ENCODE measurements at regions not wholly inside any gene's neighbourhood (a gene's known extent, or its start where the extent isn't known, plus 50 kb on each side); places are given as distances from the start of the nearest gene placed in this dataset.
"Not testable (repeated sequence)": the region's sequence is repeated elsewhere in the genome, so short reads cannot be mapped to it uniquely, and the experiment has no call there.

DNA sequence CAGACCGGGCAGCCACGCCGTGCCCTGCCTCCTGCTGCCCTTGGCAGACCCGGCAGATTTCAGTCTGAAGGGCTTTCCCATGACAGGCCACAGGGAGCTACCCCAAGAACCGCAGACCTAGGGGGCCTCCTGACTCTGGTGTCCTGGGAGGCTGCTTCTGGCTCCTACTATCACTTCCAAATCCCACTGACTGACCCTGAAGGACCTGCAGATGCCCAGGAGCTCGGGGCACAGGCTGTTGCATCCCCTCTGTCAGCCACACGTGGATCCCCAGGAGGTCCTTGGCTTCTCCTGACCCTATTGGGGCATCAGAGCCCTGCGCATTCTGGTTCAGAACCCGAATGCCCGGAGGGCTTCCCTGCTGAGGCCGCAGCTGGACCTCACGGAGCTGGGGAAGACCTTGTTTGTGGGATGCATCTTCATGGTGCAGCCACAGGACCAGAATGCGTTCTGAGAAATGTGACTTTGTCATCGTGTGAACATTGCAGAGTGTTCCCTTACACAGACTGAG is 81.3 kb upstream of the IRX4 start:
- DNase-seq (no peak), ATAC-seq (replicated peaks) (no peak)
- H3K27me3 Mint-ChIP-seq, result peaks cover 13 to 51% of the 10 kb centered on the region in 2 donors
- no peak overlapping the region for H3K4me3 Mint-ChIP-seq
- H3K27ac Mint-ChIP-seq, result no peak overlapping the region
- no peaks in the 10 kb centered on the region for H3K36me3 Mint-ChIP-seq (ENCODE audit: insufficient read depth)
- no peaks in the 10 kb centered on the region for H3K4me1 Mint-ChIP-seq (ENCODE audit: low read depth in 2 of 2)
- H3K9me3 Mint-ChIP-seq, result no peaks in the 10 kb centered on the region

GRCh38 chr5:1963358-1963757 is 80.6 kb upstream of the IRX4 start:
- Mint-ChIP-seq H3K36me3 (ENCODE audit: insufficient read depth) (no peaks in the 10 kb centered on the region), H3K4me3 (no peak overlapping the region), H3K27me3 (peaks cover 13 to 53% of the 10 kb centered on the region in 2 donors), H3K27ac (no peak overlapping the region), H3K9me3 (no peaks in the 10 kb centered on the region), H3K4me1 (ENCODE audit: low read depth in 2 of 2) (no peaks in the 10 kb centered on the region)
- DNase-seq, result no peak
- ATAC-seq (replicated peaks), result no peak

DNA sequence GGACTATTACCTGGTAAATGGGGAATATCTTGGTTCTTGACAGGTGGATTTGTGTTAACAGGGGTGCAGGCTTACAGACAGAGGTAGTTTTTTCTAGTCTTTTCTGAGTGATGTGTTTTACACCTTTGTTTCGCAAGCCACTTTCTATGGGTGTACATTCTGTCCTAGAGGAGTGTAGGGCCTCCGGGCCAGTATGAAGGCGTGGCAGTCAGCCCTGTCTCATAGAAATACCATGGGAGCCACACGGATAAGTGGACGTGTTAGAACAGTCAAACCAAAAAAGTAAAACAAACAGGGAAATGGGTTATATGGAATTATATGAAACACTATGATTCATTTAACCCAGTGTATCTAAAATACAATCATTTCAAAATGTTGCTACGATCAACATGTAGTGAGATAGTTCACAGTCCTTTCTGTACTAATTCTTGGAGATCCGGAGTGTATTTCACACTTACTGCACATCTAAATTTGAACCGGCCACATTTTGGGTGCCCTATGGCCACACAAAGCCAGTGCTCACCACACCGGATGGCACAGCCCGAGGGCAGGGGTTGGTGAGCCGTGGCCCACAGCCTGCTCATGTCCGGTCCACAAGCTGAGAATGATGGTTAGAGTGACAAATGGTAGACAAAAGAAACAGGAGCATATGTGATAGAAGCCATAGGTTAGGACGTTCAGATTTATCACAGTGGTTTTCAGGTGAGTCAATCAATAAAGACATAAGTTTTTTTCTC is 80.1 kb upstream of the IRX4 start:
- peaks cover 13 to 56% of the 10 kb centered on the region in 2 donors for H3K27me3 Mint-ChIP-seq
- DNase-seq (no peak), ATAC-seq (replicated peaks) (no peak)
- no peak overlapping the region for H3K4me3 Mint-ChIP-seq
- no peak overlapping the region for H3K27ac Mint-ChIP-seq
- H3K4me1 Mint-ChIP-seq (ENCODE audit: low read depth in 2 of 2), result no peaks in the 10 kb centered on the region
- no peaks in the 10 kb centered on the region for H3K36me3 Mint-ChIP-seq (ENCODE audit: insufficient read depth)
- H3K9me3 Mint-ChIP-seq, result no peaks in the 10 kb centered on the region

DNA sequence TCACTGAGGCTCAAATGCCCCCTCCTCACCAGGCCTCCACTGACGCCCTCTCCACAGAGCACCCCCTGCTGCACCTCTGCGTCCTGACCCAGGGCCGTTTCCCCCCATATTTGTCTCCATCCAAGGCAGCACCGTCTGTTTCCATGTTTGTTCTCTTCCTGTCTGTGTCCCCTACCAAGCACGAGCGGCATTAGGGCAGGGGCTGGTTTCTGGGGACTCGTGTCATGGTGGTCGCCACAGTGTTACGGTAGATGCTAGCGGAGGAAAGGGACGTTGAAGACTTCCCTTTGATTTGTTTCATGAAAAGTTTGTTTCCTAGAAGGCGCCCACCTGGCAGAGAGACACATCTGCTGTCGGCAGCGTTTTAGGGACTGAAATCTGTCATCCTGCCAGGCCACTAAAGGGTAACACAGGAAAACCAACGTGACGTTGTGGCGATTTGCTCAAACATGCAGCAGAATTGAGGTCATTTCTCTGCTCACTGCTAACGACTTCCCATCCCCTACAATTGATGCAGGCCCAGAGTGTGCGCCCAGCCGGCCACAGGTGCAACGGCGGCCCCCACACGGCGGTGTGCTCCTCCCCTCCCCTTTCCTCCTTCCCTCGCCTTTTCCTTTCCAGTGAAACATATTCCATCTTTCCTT is 79.3 kb upstream of the IRX4 start:
- no peak overlapping the region for H3K4me3 Mint-ChIP-seq
- no peaks in the 10 kb centered on the region for H3K9me3 Mint-ChIP-seq
- H3K4me1 Mint-ChIP-seq (ENCODE audit: low read depth in 2 of 2), result no peaks in the 10 kb centered on the region
- no peak for ATAC-seq (replicated peaks)
- peaks cover 13 to 55% of the 10 kb centered on the region in 2 donors for H3K27me3 Mint-ChIP-seq
- no peak overlapping the region for H3K27ac Mint-ChIP-seq
- no peaks in the 10 kb centered on the region for H3K36me3 Mint-ChIP-seq (ENCODE audit: insufficient read depth)
- no peak for DNase-seq

DNA sequence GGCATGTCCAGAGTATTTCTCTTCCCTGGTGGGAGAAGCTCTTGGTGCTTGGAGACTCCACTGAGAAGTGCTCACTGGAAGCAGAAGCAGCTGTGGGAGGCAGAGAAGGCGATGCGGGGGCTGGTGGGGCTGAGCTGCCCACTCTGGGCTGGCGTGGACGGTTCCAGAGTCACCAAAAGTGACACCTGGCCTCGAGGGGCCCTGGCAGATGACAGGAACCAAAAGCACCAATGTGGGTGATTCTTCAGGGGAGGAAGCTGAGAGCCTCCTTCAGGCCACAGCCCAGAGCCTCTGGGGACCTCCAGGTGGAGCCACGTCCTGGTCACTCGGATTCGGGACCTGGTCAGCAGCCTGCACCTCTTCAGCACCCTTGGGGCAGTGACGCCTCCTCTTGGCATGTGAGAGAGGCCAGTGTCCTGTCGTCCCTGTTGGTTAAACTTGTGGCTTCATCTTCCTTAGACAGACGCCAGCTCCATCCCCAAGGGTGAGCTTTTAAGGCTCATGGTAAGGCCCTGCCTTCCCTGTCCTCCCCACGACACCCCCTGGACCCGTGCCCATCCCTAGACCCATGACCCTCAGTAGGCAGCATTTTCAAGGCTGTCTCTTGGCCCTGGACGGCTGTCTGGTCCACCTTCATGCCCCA is 78.7 kb upstream of the IRX4 start:
- Mint-ChIP-seq H3K27ac (no peak overlapping the region), H3K36me3 (ENCODE audit: insufficient read depth) (no peaks in the 10 kb centered on the region), H3K9me3 (no peaks in the 10 kb centered on the region), H3K4me3 (no peak overlapping the region), H3K4me1 (ENCODE audit: low read depth in 2 of 2) (no peaks in the 10 kb centered on the region), H3K27me3 (peaks cover 10 to 52% of the 10 kb centered on the region in 2 donors)
- ATAC-seq (replicated peaks) (no peak), DNase-seq (no peak)

DNA sequence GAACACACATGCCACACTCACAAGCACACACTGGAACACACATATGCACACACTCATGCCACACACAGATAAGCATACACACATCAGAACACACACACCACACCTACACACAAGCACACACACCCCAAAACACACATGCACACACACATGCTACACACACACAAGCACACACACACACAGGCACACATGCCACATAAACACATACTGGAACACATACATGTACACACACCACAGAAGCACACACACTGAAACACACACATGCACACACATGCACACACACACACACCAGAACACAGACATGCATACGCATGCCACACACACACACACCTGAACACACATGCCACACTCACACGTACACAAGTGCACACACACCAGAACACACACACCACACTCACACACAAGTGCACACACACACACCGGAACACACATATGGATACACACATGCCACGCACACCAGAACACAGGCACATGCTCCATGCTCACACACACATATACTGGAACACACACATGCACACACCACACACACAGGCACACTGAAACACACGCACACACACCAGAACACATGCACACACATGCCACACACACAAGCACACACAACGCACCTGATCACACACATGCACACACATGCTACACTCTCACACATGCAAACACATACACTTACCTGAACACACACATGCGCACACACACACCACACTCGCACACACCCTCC is 78.0 kb upstream of the IRX4 start:
- H3K4me1 Mint-ChIP-seq (ENCODE audit: low read depth in 2 of 2), result no peaks in the 10 kb centered on the region
- no peaks in the 10 kb centered on the region for H3K9me3 Mint-ChIP-seq
- H3K27ac Mint-ChIP-seq, result no peak overlapping the region
- H3K27me3 Mint-ChIP-seq, result peaks cover 4 to 52% of the 10 kb centered on the region in 2 donors
- H3K36me3 Mint-ChIP-seq (ENCODE audit: insufficient read depth), result no peaks in the 10 kb centered on the region
- ATAC-seq (replicated peaks) (no peak), DNase-seq (no peak)
- no peak overlapping the region for H3K4me3 Mint-ChIP-seq

DNA sequence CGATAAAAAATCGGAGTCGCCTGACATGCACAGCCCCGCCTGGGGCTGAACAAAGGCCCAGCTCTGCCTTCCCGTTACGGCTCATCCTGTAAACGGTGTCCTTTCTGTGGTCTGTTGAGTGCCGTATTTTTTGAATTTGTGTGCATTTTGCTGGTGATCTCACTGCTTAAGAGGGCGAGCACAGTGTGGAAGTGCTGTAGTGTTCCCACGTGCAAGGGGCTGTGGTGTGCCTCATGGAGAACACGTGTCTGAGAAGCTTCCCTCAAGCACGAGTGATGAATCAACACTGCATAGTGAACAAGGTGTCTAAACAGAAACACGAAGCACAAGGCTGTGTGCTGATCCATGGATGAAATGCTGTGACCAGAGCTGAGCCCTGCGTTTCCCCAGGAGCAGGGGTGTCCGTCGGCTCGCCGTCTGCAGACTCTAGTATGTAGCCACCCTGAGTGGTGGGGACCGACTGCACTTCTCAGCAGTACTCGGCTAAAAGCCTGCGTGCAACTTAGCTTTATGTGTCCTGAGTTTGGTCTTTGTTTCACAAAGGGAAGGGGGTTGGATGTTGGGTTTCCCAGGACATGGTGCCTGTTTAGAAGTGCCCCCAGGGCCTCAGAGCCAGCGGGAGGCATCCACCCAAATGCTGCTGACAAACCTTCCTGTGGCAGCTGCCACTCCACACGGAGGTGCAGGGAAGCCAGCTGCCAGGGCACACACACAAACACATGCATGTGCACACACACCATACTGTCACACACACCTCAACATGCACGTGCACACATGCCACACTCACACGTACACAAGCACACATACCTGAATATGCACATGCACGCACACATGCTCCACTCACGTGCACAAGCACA is 77.2 kb upstream of the IRX4 start:
- Mint-ChIP-seq H3K36me3 (ENCODE audit: insufficient read depth) (no peaks in the 10 kb centered on the region), H3K9me3 (no peaks in the 10 kb centered on the region), H3K4me3 (no peak overlapping the region), H3K27ac (no peak overlapping the region), H3K27me3 (peaks cover 6 to 55% of the 10 kb centered on the region in 2 donors), H3K4me1 (ENCODE audit: low read depth in 2 of 2) (no peaks in the 10 kb centered on the region)
- ATAC-seq (replicated peaks) (no peak), DNase-seq (no peak)

DNA sequence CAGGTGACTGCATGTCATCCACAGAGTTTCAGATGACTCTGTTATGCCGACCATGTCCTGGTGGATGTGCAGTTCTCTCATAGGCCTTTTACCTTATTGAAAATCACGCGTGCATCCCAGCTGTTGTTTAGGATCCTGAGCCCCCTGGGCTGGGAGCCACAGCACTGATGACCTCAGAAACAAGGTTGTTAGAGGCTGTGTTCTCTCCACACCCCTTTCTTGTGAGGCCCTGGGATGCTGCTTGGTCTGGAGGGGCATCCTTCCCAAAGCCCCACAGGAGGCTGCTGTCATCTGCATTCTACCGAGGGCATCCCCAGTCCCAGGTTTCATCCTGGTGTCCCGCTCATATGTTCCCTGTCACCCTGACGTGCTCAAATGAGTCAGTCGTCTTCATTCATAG is 76.5 kb upstream of the IRX4 start:
- ATAC-seq (replicated peaks) (no peak), DNase-seq (no peak)
- H3K4me3 Mint-ChIP-seq, result no peak overlapping the region
- peaks cover 12 to 56% of the 10 kb centered on the region in 2 donors for H3K27me3 Mint-ChIP-seq
- H3K4me1 Mint-ChIP-seq (ENCODE audit: low read depth in 2 of 2), result no peaks in the 10 kb centered on the region
- H3K36me3 Mint-ChIP-seq (ENCODE audit: insufficient read depth), result no peaks in the 10 kb centered on the region
- H3K27ac Mint-ChIP-seq, result no peak overlapping the region
- H3K9me3 Mint-ChIP-seq, result no peaks in the 10 kb centered on the region

DNA sequence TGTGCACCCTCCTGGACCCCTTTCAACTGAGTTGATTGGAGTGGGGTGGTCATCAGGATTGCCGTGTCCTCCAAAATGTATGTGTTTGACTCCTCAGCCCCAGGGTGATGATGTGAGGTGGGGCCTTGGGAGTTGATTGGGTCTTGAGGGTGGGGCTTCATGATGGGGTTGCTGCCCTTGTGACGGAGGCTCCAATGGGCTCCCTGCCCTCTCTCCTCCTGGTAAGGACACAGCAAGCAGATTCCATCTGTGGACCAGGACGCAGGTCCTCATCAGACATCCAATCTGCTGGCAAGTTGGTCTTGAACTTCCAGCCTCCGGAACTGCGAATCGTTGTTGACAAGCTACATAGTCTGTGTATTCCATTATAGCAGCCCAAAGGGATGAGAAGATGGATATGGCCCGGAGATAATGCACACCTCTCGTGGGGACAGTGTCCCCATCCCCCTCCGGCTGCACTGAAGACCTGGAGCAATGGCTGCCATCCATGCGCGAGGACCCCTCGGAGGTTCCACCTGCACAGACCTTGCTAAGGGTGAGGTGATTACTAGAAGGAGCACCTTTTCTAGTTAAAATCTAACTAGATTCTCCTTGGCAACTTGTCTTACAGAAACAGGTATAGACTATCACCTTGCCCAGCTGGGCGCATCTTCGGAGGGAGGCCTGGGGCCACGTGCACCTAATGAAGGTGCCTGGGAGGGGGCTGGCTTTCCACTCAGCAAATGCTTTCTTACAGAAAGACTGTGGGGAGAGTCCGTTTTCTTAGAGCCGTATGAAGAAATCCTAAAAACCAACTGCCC is 75.7 kb upstream of the IRX4 start:
- Mint-ChIP-seq H3K36me3 (ENCODE audit: insufficient read depth) (no peaks in the 10 kb centered on the region), H3K4me3 (no peak overlapping the region), H3K4me1 (ENCODE audit: low read depth in 2 of 2) (no peaks in the 10 kb centered on the region), H3K27ac (no peak overlapping the region), H3K9me3 (no peaks in the 10 kb centered on the region), H3K27me3 (peaks cover 14 to 59% of the 10 kb centered on the region in 2 donors)
- DNase-seq (no peak), ATAC-seq (replicated peaks) (no peak)

DNA sequence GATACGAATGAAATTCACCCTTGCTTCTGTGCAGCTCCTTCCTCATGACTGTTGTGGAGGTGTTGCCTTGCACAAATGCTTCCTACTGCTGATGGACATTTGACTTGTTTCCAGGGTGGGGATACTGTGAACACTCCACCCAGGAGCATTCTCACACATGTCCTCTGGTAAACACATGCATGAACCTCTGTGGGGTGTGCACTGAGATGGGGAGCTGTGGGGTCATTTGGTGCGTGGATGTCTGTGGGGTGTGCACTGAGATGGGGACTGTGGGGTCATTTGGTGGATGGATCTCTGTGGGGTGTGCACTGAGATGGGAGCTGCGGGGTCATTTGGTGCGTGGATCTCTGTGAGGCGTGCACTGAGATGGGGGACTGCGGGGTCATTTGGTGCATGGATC is 72.9 kb upstream of the IRX4 start:
- Mint-ChIP-seq H3K4me3 (no peak overlapping the region), H3K27me3 (peaks cover 20 to 73% of the 10 kb centered on the region in 2 donors), H3K36me3 (ENCODE audit: insufficient read depth) (peaks cover 3% of the 10 kb centered on the region), H3K4me1 (ENCODE audit: low read depth in 2 of 2) (no peaks in the 10 kb centered on the region), H3K9me3 (peaks cover 0 to 2% of the 10 kb centered on the region in 2 donors), H3K27ac (no peak overlapping the region)
- ATAC-seq (replicated peaks), result no peak
- no peak for DNase-seq

- not testable (repeated sequence) for H3K27ac Mint-ChIP-seq; H3K9me3 Mint-ChIP-seq; H3K4me1 Mint-ChIP-seq (ENCODE audit: low read depth in 2 of 2); ATAC-seq (replicated peaks); DNase-seq; H3K36me3 Mint-ChIP-seq (ENCODE audit: insufficient read depth); H3K4me3 Mint-ChIP-seq
- peaks cover 26 to 84% of the 10 kb centered on the region in 2 donors for H3K27me3 Mint-ChIP-seq
Measured at GRCh38 chr5:1953710-1954109, 71.0 kb upstream of the IRX4 start.

GRCh38 chr5:1952444-1953099 is 69.8 kb upstream of the IRX4 start:
- Mint-ChIP-seq H3K27me3 (peaks cover 26 to 84% of the 10 kb centered on the region in 2 donors), H3K9me3 (peaks cover 0 to 2% of the 10 kb centered on the region in 2 donors)

More at GRCh38 chr5:1952444-1953099, 69.8 kb upstream of the IRX4 start:
- DNase-seq, result no peak
- Mint-ChIP-seq H3K36me3 (ENCODE audit: insufficient read depth) (peaks cover 3% of the 10 kb centered on the region), H3K4me3 (no peak overlapping the region), H3K4me1 (ENCODE audit: low read depth in 2 of 2) (no peaks in the 10 kb centered on the region), H3K27ac (no peak overlapping the region)
- ATAC-seq (replicated peaks), result no peak

Measured in effector memory CD8-positive, alpha-beta T cell (primary cell).